PFSK-1 (cell line): ENCODE measurements at regions not wholly inside any gene's neighbourhood (a gene's known extent, or its start where the extent isn't known, plus 50 kb on each side); places are given as distances from the start of the nearest gene placed in this dataset.

Experiments
- FOXP2 ChIP-seq: optimal IDR thresholded peaks from 2 replicates; pipeline ENCODE3; 2011; ENCODE audit warnings: borderline replicate concordance, control low read depth, inconsistent platforms; ENCODE audit not compliant: insufficient read depth; ENCODE audit errors: extremely low read length, extremely low read depth
- POLR2AphosphoS5 ChIP-seq: IDR thresholded peaks from 2 replicates; pipeline ENCODE4 v1.6.1; 2012; ENCODE audit warnings: low read depth, mild to moderate bottlenecking, control low read depth, low read length, moderate library complexity
- REST ChIP-seq, 2 experiments: IDR thresholded peaks; 2 replicates each; pipeline versions ENCODE4 v1.6.1 to v1.8.0; 2011 to 2012; ENCODE audit warnings: low read depth in 2 of 2, low read length in 2 of 2, control low read depth in 1 of 2, inconsistent platforms in 1 of 2, mild to moderate bottlenecking in 1 of 2, moderate library complexity in 1 of 2; ENCODE audit not compliant: insufficient read depth in 1 of 2
- SIN3A ChIP-seq: IDR thresholded peaks from 2 replicates; pipeline ENCODE4 v1.6.1; 2012; ENCODE audit warnings: mild to moderate bottlenecking, low read length, moderate library complexity, borderline replicate concordance; ENCODE audit not compliant: insufficient read depth
- TAF1 ChIP-seq: IDR thresholded peaks from 2 replicates; pipeline ENCODE4 v1.6.1; 2012; ENCODE audit warnings: low read length, control low read depth, borderline replicate concordance; ENCODE audit not compliant: insufficient read depth

GRCh38 chr18:29018976-29019375 lies 842.0 kb upstream of the CDH2 start:
- TF ChIP-seq POLR2AphosphoS5 (no peak), REST (IDR thresholded peaks at IDR 0.05; ENCODE audit: insufficient read depth in 1 of 2, low read depth in 2 of 2, low read length in 2 of 2) (no peak), TAF1 (no peak), SIN3A (no peak), FOXP2 (no peak)
